HepG2 (cell line): ENCODE measurements at regions not wholly inside any gene's neighbourhood (a gene's known extent, or its start where the extent isn't known, plus 50 kb on each side); places are given as distances from the start of the nearest gene placed in this dataset.

Source experiments
- ATAC-seq: fragments of 200-7000 bp; cut with Tn5 transposase; 3 replicates; pipeline ENCODE4 v1.9.1; 2020; ENCODE audit warnings: mild to moderate bottlenecking, moderate library complexity
- BruUV-seq: library from RNA; stranded (reverse); fragments of 400-500 nt; replicated peaks from 2 replicates; lab custom pipeline; 2021; lab: Mats Ljungman, UMichigan
- CTCF ChIA-PET: fragments of 300-600 bp; formaldehyde crosslinking; extraction: SDS; loops from one replicate; lab custom pipeline; 2021; ENCODE audit warnings: low total read pairs, inconsistent platforms, low intra/inter-chr PET ratio; lab: Yijun Ruan, JAX
- POLR2A ChIA-PET: fragments of 350-600 bp; sonication (Branson Sonifier 250); formaldehyde crosslinking; loops from one replicate; lab custom pipeline; 2020; ENCODE audit warnings: antibody characterized with exemption, inconsistent platforms; lab: Yijun Ruan, JAX
- DNase-seq: peaks from one replicate; pipeline ENCODE4 v3.0.0-alpha.2; 2015; ENCODE audit warnings: low spot score
- FAIRE-seq: peaks from 3 replicates; lab custom pipeline; 2011; peaks lifted over from hg19 to GRCh38; lab: Jason Lieb, UNC
- H2AFZ ChIP-seq: one replicate; pipeline ENCODE4 v1.6.1; 2011; ENCODE audit warnings: low read length, inconsistent platforms
- H3K27ac ChIP-seq: fragments of 300-600 bp; 3 replicates; pipeline ENCODE4 v1.8.0; 2011; ENCODE audit warnings: mixed run types, mild to moderate bottlenecking, mixed read lengths, low read length, inconsistent platforms; ENCODE audit not compliant: insufficient read depth; ENCODE audit errors: extremely low read length
- H3K27me3 ChIP-seq, 2 experiments: fragments of 200-600 bp in 1 of 2; 2 replicates in 1 of 2; 3 replicates in 1 of 2; pipeline versions ENCODE4 v1.6.0 to v1.8.0; 2011; ENCODE audit warnings: low read length in 2 of 2, mild to moderate bottlenecking in 2 of 2, moderate library complexity in 2 of 2, inconsistent platforms in 1 of 2; ENCODE audit not compliant: insufficient read depth in 2 of 2, control insufficient read depth in 1 of 2
- H3K36me3 ChIP-seq, 2 experiments: fragments of 200-600 bp in 1 of 2; replicated peaks in 1 of 2; 2 replicates in 1 of 2; 3 replicates in 1 of 2; pipeline versions ENCODE4 v1.5.1 to v1.8.0; 2011; ENCODE audit warnings: low read length in 2 of 2, inconsistent platforms in 1 of 2; ENCODE audit not compliant: insufficient read depth in 2 of 2, control insufficient read depth in 1 of 2
- H3K4me1 ChIP-seq: 2 replicates; pipeline ENCODE4 v1.5.1; 2012; ENCODE audit warnings: low read length, inconsistent platforms; ENCODE audit not compliant: insufficient read depth
- H3K4me2 ChIP-seq: 2 replicates; pipeline ENCODE4 v1.6.0; 2011; ENCODE audit warnings: low read depth, low read length, inconsistent platforms
- H3K4me3 ChIP-seq, 3 experiments: fragments of 200-600 bp in 1 of 3; sonication (generic), shearing (Covaris generic) in 1 of 3; replicated peaks in 1 of 3; 2 replicates each; pipeline ENCODE4 v1.5.1; 2011 to 2016; ENCODE audit warnings: low read length in 3 of 3, inconsistent platforms in 2 of 3, low read depth in 2 of 3, mild to moderate bottlenecking in 2 of 3, control low read depth in 1 of 3, mixed read lengths in 1 of 3; ENCODE audit not compliant: insufficient read depth in 1 of 3
- H3K79me2 ChIP-seq: one replicate; pipeline ENCODE4 v1.6.1; 2011; ENCODE audit warnings: low read length, inconsistent platforms; ENCODE audit not compliant: insufficient read depth
- H3K9ac ChIP-seq: 2 replicates; pipeline ENCODE4 v1.6.0; 2011; ENCODE audit warnings: mild to moderate bottlenecking, low read depth, low read length, inconsistent platforms; ENCODE audit not compliant: insufficient read depth
- H3K9me3 ChIP-seq: 2 replicates; pipeline ENCODE4 v1.5.1; 2012; ENCODE audit warnings: mild to moderate bottlenecking, low read length
- H4K20me1 ChIP-seq: 2 replicates; pipeline ENCODE4 v1.6.0; 2011; ENCODE audit warnings: inconsistent platforms, mild to moderate bottlenecking, low read length, moderate library complexity; ENCODE audit not compliant: insufficient read depth
- ATF1 ChIP-seq: IDR thresholded peaks from 2 replicates; pipeline ENCODE4 v1.6.1; 2016; ENCODE audit warnings: mild to moderate bottlenecking, control low read depth
- NONO ChIP-seq, 2 experiments: fragments of 450-650 bp in 1 of 2; sonication (generic) in 1 of 2; formaldehyde crosslinking in 1 of 2; IDR thresholded peaks in 1 of 2; conservative IDR thresholded peaks in 1 of 2; 2 replicates each; pipeline versions ENCODE4 v1.6.1 to v1.8.0; 2017 to 2022; ENCODE audit warnings: mild to moderate bottlenecking in 1 of 2, missing genetic modification reagents in 1 of 2, moderate library complexity in 1 of 2
- NR2F1 ChIP-seq, 2 experiments: fragments of 450-650 bp in 1 of 2; formaldehyde crosslinking in 1 of 2; IDR thresholded peaks; 2 replicates each; pipeline versions ENCODE4 v1.5.0 to v1.6.1; 2016 to 2020; ENCODE audit warnings: mild to moderate bottlenecking in 1 of 2, missing compliant biosample characterization in 1 of 2, missing genetic modification reagents in 1 of 2, moderate library complexity in 1 of 2
- ONECUT2 ChIP-seq: sonication (generic); formaldehyde crosslinking; IDR thresholded peaks from 2 replicates; pipeline ENCODE4 v1.4.0; 2020; ENCODE audit warnings: missing genetic modification reagents
- PHF20 ChIP-seq: sonication (generic); formaldehyde crosslinking; IDR thresholded peaks from 2 replicates; pipeline ENCODE4 v1.5.0; 2020; ENCODE audit warnings: mild to moderate bottlenecking, missing genetic modification reagents
- SIN3B ChIP-seq: fragments of 150-350 bp; IDR thresholded peaks from 2 replicates; pipeline ENCODE4 v1.6.1; 2014; ENCODE audit warnings: low read length
- YEATS2 ChIP-seq: sonication (generic); formaldehyde crosslinking; IDR thresholded peaks from 2 replicates; pipeline ENCODE4 v1.4.0; 2020; ENCODE audit warnings: missing genetic modification reagents, borderline replicate concordance
- ZBTB7B ChIP-seq: sonication (generic); formaldehyde crosslinking; IDR thresholded peaks from 2 replicates; pipeline ENCODE4 v1.4.0; 2020; ENCODE audit warnings: missing genetic modification reagents
- ZFP1 ChIP-seq: IDR thresholded peaks from 2 replicates; pipeline ENCODE4 v1.6.1; 2016
- ZNF207 ChIP-seq: fragments of 450-650 bp; IDR thresholded peaks from 2 replicates; pipeline ENCODE4 v1.6.1; 2016; ENCODE audit warnings: antibody characterized with exemption, borderline replicate concordance
- ZNF33B ChIP-seq: sonication (generic); formaldehyde crosslinking; IDR thresholded peaks from 2 replicates; pipeline ENCODE4 v1.5.1; 2020; ENCODE audit warnings: mild to moderate bottlenecking, missing genetic modification reagents
- ZNF430 ChIP-seq: sonication (generic); formaldehyde crosslinking; IDR thresholded peaks from 2 replicates; pipeline ENCODE4 v1.9.0; 2021; ENCODE audit warnings: mild to moderate bottlenecking, missing genetic modification reagents
- ZNF503 ChIP-seq: sonication (generic); formaldehyde crosslinking; IDR thresholded peaks from 2 replicates; pipeline ENCODE4 v1.4.0; 2020; ENCODE audit warnings: missing genetic modification reagents
- ZNF720 ChIP-seq: sonication (generic); formaldehyde crosslinking; IDR thresholded peaks from 2 replicates; pipeline ENCODE4 v1.4.0; 2020; ENCODE audit warnings: missing genetic modification reagents
- ZNF788 ChIP-seq: sonication (generic); formaldehyde crosslinking; IDR thresholded peaks from 2 replicates; pipeline ENCODE4 v1.5.0; 2020; ENCODE audit warnings: mild to moderate bottlenecking, missing genetic modification reagents, borderline replicate concordance
- ZNF879 ChIP-seq: sonication (generic); formaldehyde crosslinking; IDR thresholded peaks from 2 replicates; pipeline ENCODE4 v1.8.1; 2023; ENCODE audit warnings: missing genetic modification reagents
- WGBS: methylation state at CpG from one replicate; pipeline ENCODE4 v1.1.6; 2017; ENCODE audit warnings: low lambda C conversion rate; 5-methylcytosine and 5-hydroxymethylcytosine counted together
- in situ Hi-C: cut with HindIII; loops from 2 replicates; pipeline ENCODE4 v1.10.0; 2017; ENCODE audit warnings: low pct_unique_long_range_greater_than_20kb; ENCODE audit not compliant: extremely low pct_ligation_motif_present
- intact Hi-C: fragments of 100-400 bp; cut with micrococcal nuclease; formaldehyde crosslinking; loops from one replicate; pipeline ENCODE4 v1.10.0; 2022; ENCODE audit not compliant: unreplicated experiment
- TF ChIP-seq, protein P1 (sequence below): sonication (generic); formaldehyde crosslinking; IDR thresholded peaks from 2 replicates; pipeline ENCODE4 v1.4.0; 2020; ENCODE audit warnings: missing genetic modification reagents

DNA sequence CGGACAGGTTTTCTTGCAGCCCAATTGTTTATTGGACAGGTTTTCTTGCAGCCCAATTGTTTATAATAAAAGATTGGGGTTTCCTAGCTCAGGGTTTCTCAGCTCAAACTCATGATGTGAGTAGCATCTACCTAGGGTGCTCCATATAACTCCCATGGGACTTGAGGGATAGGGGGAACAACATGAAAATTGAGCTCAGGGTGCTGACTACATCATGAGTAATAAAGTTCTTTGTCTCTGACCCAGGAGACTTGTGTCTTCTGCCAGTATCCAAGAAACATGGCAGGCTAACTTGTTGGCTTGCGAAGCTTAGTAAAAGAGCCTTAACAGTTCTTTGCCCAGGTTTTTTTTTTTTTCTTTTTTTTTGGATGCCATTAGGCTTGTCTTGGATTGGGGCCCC lies 59.2 kb upstream of the MYCBP2 start:
- Histone ChIP-seq H3K79me2 (no peaks in the 10 kb centered on the region), H2AFZ (no peak overlapping the region), H3K9ac (no peak overlapping the region), H4K20me1 (no peaks in the 10 kb centered on the region), H3K36me3 (no peaks in the 10 kb centered on the region), H3K27me3 (no peaks in the 10 kb centered on the region), H3K27ac (no peak overlapping the region), H3K4me3 (no peak overlapping the region), H3K9me3 (no peaks in the 10 kb centered on the region), H3K4me1 (no peaks in the 10 kb centered on the region), H3K4me2 (no peak overlapping the region)
- ATAC-seq (no peak), DNase-seq (no peak), FAIRE-seq (no peak)
- 28% methylated on average over 2 of the region's 2 CpGs for WGBS
- intact Hi-C loops (no loop called here), in situ Hi-C loops (no loop called here)
- CTCF ChIA-PET: no interaction called here
- TF ChIP-seq SIN3B (no peak), ATF1 (CRISPR knock-in tag) (no peak), ONECUT2 (CRISPR knock-in tag) (no peak), ZNF720 (CRISPR knock-in tag) (no peak), ZBTB7B (CRISPR knock-in tag) (no peak), ZNF33B (CRISPR knock-in tag) (no peak), PHF20 (CRISPR knock-in tag) (no peak), YEATS2 (CRISPR knock-in tag) (no peak), ZNF503 (CRISPR knock-in tag) (no peak), ZFP1 (CRISPR knock-in tag) (no peak), NR2F1 (CRISPR knock-in tag; IDR thresholded peaks at IDR 0.05) (no peak), ZNF430 (CRISPR knock-in tag) (no peak), ZNF879 (CRISPR knock-in tag) (no peak), ZNF788 (CRISPR knock-in tag) (no peak), NONO (IDR thresholded peaks at IDR 0.05) (no peak), NONO (CRISPR knock-in tag; conservative IDR thresholded peaks at IDR 0.05) (no peak), ZNF207 (no peak)
- TF ChIP-seq, protein P1, sequence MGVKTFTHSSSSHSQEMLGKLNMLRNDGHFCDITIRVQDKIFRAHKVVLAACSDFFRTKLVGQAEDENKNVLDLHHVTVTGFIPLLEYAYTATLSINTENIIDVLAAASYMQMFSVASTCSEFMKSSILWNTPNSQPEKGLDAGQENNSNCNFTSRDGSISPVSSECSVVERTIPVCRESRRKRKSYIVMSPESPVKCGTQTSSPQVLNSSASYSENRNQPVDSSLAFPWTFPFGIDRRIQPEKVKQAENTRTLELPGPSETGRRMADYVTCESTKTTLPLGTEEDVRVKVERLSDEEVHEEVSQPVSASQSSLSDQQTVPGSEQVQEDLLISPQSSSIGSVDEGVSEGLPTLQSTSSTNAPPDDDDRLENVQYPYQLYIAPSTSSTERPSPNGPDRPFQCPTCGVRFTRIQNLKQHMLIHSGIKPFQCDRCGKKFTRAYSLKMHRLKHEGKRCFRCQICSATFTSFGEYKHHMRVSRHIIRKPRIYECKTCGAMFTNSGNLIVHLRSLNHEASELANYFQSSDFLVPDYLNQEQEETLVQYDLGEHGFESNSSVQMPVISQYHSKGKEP: no peak
- no TSS peak for BruUV-seq
- POLR2A ChIA-PET: no interaction called here
